Stimulated activated naive B cell treated with anti-CD40 and anti-IgM and Interleukin-4, amounts not matched to agents 10 μg/mL and 1 μg/mL and 100 μg/mL, for 72 hours (primary cell): ENCODE measurements at regions not wholly inside any gene's neighbourhood (a gene's known extent, or its start where the extent isn't known, plus 50 kb on each side); places are given as distances from the start of the nearest gene placed in this dataset.
"Not testable (repeated sequence)": the region's sequence is repeated elsewhere in the genome, so short reads cannot be mapped to it uniquely, and the experiment has no call there.

Source experiments
- ATAC-seq, 2 donors: fragments of 150-1000 bp; cut with Tn5 transposase; replicated peaks; 2 replicates each; pipeline ENCODE4 v1.10.0; 2021; ENCODE audit warnings: moderate library complexity in 1 of 2
- DNase-seq: peaks from one replicate; pipeline ENCODE4 v3.0.0; 2021
- H3K27ac Mint-ChIP-seq: one replicate; pipeline ENCODE4 v1.8.0; 2022; ENCODE audit warnings: mild to moderate bottlenecking, mixed read lengths
- H3K27me3 Mint-ChIP-seq, 2 donors: one replicate each; pipeline ENCODE4 v1.8.0; 2022; ENCODE audit warnings: mixed read lengths in 2 of 2
- H3K36me3 Mint-ChIP-seq, 2 donors: one replicate each; pipeline ENCODE4 v1.8.0; 2022; ENCODE audit warnings: mixed read lengths in 2 of 2, mild to moderate bottlenecking in 1 of 2
- H3K4me1 Mint-ChIP-seq, 2 donors: one replicate each; pipeline ENCODE4 v1.8.0; 2022; ENCODE audit warnings: mixed read lengths in 2 of 2, mild to moderate bottlenecking in 1 of 2
- H3K4me3 Mint-ChIP-seq, 2 donors: one replicate each; pipeline ENCODE4 v1.8.0; 2022; ENCODE audit warnings: mild to moderate bottlenecking in 2 of 2, mixed read lengths in 2 of 2, moderate library complexity in 1 of 2
- H3K9me3 Mint-ChIP-seq, 2 donors: one replicate each; pipeline ENCODE4 v1.8.0; 2022; ENCODE audit warnings: mixed read lengths in 2 of 2, mild to moderate bottlenecking in 1 of 2

DNA sequence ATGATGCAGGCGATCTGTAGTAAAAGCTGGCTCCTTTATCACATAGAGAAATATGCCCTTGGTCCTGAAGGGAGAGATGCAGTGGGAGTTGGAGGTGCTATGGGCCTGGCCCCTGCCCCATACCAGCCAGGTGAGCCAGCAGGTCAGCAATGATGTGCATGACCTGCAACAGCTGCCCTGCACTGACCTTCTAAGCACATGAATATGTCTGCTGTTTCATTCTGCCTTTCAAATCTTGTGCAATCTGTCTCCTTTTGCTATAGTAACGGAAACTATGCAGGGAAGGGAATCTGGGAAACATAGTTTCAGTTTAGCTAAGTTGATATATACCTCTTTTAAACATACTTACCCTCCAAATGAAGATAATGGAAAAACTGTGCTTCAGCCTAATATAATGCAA, 235.2 kb downstream of the TDRD15 start:
- ATAC-seq: no peak
- H3K4me1 Mint-ChIP-seq: no peaks in the 10 kb centered on the region

DNA sequence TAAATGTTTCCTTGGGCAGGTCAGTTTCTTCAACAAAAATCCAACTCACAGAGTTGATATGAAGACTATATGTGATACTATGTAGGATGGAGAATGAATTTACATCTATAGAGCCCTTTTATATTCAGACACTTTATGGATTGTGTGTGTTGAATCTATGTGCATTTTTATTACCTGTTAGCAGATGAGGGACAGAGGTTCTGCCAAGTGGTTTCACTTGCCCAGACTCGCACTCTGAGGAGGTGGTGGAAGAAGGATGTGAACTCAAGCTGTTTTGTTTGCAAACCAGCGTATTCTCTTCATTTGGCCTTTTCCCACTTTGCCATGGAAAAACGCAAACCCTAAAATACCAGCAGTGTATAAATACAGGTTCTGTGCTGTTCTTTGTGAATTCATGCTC, 237.6 kb downstream of the TDRD15 start:
- Mint-ChIP-seq H3K27ac (no peak overlapping the region), H3K4me1 (no peaks in the 10 kb centered on the region), H3K36me3 (no peaks in the 10 kb centered on the region), H3K9me3 (no peaks in the 10 kb centered on the region), H3K27me3 (no peaks in the 10 kb centered on the region), H3K4me3 (no peak overlapping the region)
- no peak for ATAC-seq
- no peak for DNase-seq

More for the DNA sequence above, 235.2 kb downstream of the TDRD15 start:
- peaks cover 0 to 2% of the 10 kb centered on the region in 2 donors for H3K9me3 Mint-ChIP-seq
- H3K27ac Mint-ChIP-seq: no peak overlapping the region
- no peaks in the 10 kb centered on the region for H3K36me3 Mint-ChIP-seq
- no peaks in the 10 kb centered on the region for H3K27me3 Mint-ChIP-seq
- no peak overlapping the region for H3K4me3 Mint-ChIP-seq
- DNase-seq: no peak

DNA sequence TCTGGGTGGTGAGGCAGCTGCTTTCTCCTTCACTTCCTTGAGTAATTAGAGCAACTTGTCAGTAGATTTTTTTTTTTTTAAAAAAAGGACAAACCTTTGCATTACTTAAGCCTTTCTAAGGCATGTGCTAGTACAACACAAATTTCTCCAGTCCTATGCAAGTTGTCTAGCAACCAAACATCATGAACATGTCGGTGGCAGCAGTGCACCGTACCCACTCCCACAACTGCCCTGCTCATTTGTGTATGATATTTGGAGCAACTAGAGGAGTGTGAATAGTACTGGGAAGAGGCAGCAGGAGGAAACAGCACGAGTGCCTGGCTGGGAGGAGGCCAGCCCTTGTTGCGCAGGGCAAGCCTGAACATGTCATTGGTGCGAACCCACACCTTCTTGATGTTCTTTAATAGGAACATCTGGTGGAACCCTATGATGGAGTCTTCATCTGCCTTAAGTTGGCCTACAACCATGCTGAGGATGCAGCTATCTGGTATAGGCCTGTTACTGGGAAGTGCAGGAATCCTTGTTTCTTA, 238.3 kb downstream of the TDRD15 start:
- Mint-ChIP-seq H3K27me3 (no peaks in the 10 kb centered on the region), H3K4me1 (no peaks in the 10 kb centered on the region), H3K9me3 (no peaks in the 10 kb centered on the region), H3K4me3 (no peak overlapping the region), H3K27ac (no peak overlapping the region), H3K36me3 (no peaks in the 10 kb centered on the region)
- ATAC-seq (no peak), DNase-seq (no peak)

DNA sequence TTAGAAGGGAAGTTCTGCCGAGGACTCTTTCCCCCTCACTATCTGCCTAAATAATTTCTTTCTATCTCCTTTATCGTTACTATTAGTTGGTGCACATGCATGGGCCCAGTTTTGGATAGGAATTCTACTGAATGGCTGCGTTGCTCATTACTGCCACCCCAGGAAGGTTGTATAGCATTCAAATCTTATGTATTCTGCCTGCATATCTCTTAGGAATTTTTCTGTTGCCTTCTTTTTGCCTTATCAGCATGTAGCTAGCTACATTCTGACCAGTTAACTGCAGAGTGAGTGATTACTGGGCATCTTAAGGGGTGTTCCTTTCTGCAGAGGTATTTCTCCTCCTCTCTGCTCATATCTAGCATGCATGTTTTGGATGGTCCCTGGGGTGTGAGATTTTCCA, 239.6 kb downstream of the TDRD15 start:
- no peaks in the 10 kb centered on the region for H3K27me3 Mint-ChIP-seq
- no peaks in the 10 kb centered on the region for H3K4me1 Mint-ChIP-seq
- ATAC-seq: no peak
- H3K9me3 Mint-ChIP-seq: no peaks in the 10 kb centered on the region
- H3K27ac Mint-ChIP-seq: no peak overlapping the region
- no peak overlapping the region for H3K4me3 Mint-ChIP-seq
- no peaks in the 10 kb centered on the region for H3K36me3 Mint-ChIP-seq
- DNase-seq: no peak

- peaks cover 0 to 7% of the 10 kb centered on the region in 2 donors for H3K27me3 Mint-ChIP-seq
- no peak for DNase-seq
Measured at GRCh38 chr2:21367421-21367820, 243.7 kb downstream of the TDRD15 start.

GRCh38 chr2:21369787-21370186, 246.0 kb downstream of the TDRD15 start:
- no peaks in the 10 kb centered on the region for H3K36me3 Mint-ChIP-seq

More at GRCh38 chr2:21367421-21367820, 243.7 kb downstream of the TDRD15 start:
- H3K4me1 Mint-ChIP-seq: no peaks in the 10 kb centered on the region
- H3K9me3 Mint-ChIP-seq: no peaks in the 10 kb centered on the region
- no peak overlapping the region for H3K27ac Mint-ChIP-seq
- H3K36me3 Mint-ChIP-seq: no peaks in the 10 kb centered on the region
- H3K4me3 Mint-ChIP-seq: no peak overlapping the region
- no peak for ATAC-seq

DNA sequence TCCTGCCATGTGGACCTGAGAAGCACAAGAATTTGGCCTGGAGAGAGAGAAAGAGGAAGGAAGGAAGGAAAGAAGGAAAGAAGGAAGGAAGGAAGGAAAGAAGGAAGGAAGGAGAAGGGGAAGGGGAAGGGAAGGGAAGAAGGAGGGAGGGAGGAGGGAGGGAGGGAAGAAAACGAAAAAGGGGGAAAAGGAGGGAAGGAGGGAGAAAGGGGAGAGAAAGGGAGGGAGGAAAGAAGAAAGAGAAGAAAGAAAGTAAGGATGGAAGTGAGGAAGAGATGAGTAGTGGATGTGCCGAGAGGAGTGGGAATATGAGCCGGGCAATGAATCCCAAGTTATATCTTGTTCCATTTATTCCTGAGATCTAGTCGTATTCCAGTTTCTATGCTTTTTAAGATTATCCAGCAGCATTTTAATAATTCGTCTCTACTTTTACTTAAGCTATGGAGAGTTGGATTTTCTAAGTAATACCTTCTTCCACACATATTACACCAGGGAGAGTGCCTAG, 247.8 kb downstream of the TDRD15 start:
- no peak for ATAC-seq
- no peaks in the 10 kb centered on the region for H3K36me3 Mint-ChIP-seq
- no peak for DNase-seq
- H3K4me1 Mint-ChIP-seq: no peaks in the 10 kb centered on the region
- no peak overlapping the region for H3K4me3 Mint-ChIP-seq
- peaks cover 0 to 1% of the 10 kb centered on the region in 2 donors for H3K9me3 Mint-ChIP-seq
- no peak overlapping the region for H3K27ac Mint-ChIP-seq
- peaks cover 0 to 7% of the 10 kb centered on the region in 2 donors for H3K27me3 Mint-ChIP-seq

More at GRCh38 chr2:21369787-21370186, 246.0 kb downstream of the TDRD15 start:
- Mint-ChIP-seq H3K4me1 (no peaks in the 10 kb centered on the region), H3K27me3 (peaks cover 0 to 7% of the 10 kb centered on the region in 2 donors), H3K9me3 (peaks cover 0 to 1% of the 10 kb centered on the region in 2 donors), H3K4me3 (no peak overlapping the region), H3K27ac (no peak overlapping the region)
- DNase-seq: no peak
- no peak for ATAC-seq

GRCh38 chr2:21372654-21373053, 248.9 kb downstream of the TDRD15 start:
- H3K27me3 Mint-ChIP-seq: peaks cover 0 to 7% of the 10 kb centered on the region in 2 donors
- H3K9me3 Mint-ChIP-seq: peaks cover 0 to 1% of the 10 kb centered on the region in 2 donors
- H3K4me1 Mint-ChIP-seq: no peaks in the 10 kb centered on the region
- DNase-seq: no peak
- H3K27ac Mint-ChIP-seq: no peak overlapping the region
- H3K36me3 Mint-ChIP-seq: no peaks in the 10 kb centered on the region
- no peak for ATAC-seq
- no peak overlapping the region for H3K4me3 Mint-ChIP-seq

GRCh38 chr2:21376864-21377263, 253.1 kb downstream of the TDRD15 start:
- Mint-ChIP-seq H3K27me3 (no peaks in the 10 kb centered on the region), H3K4me1 (no peaks in the 10 kb centered on the region), H3K9me3 (peaks cover 0 to 3% of the 10 kb centered on the region in 2 donors), H3K27ac (no peak overlapping the region), H3K36me3 (no peaks in the 10 kb centered on the region), H3K4me3 (no peak overlapping the region)
- DNase-seq (no peak), ATAC-seq (no peak)

GRCh38 chr2:21379140-21379539, 255.4 kb downstream of the TDRD15 start:
- ATAC-seq: no peak
- Mint-ChIP-seq H3K4me1 (no peaks in the 10 kb centered on the region), H3K4me3 (no peak overlapping the region), H3K36me3 (no peaks in the 10 kb centered on the region), H3K9me3 (peaks cover 0 to 2% of the 10 kb centered on the region in 2 donors), H3K27me3 (no peaks in the 10 kb centered on the region), H3K27ac (no peak overlapping the region)
- DNase-seq: no peak

- H3K9me3 Mint-ChIP-seq, ATAC-seq, DNase-seq, H3K27ac Mint-ChIP-seq, H3K4me3 Mint-ChIP-seq, H3K4me1 Mint-ChIP-seq, H3K36me3 Mint-ChIP-seq, H3K27me3 Mint-ChIP-seq: not testable (repeated sequence)
Measured at GRCh38 chr2:21379668-21380067, 255.9 kb downstream of the TDRD15 start.

- H3K4me1 Mint-ChIP-seq: no peaks in the 10 kb centered on the region
- no peak overlapping the region for H3K4me3 Mint-ChIP-seq
- no peak overlapping the region for H3K27ac Mint-ChIP-seq
- no peak for DNase-seq
- no peaks in the 10 kb centered on the region for H3K36me3 Mint-ChIP-seq
- H3K27me3 Mint-ChIP-seq: no peaks in the 10 kb centered on the region
- H3K9me3 Mint-ChIP-seq: peaks cover 0 to 2% of the 10 kb centered on the region in 2 donors
- ATAC-seq: no peak
Measured at GRCh38 chr2:21381421-21381820, 257.7 kb downstream of the TDRD15 start.

- Mint-ChIP-seq H3K27ac (no peak overlapping the region), H3K4me3 (no peak overlapping the region), H3K36me3 (no peaks in the 10 kb centered on the region), H3K9me3 (peaks cover 0 to 3% of the 10 kb centered on the region in 2 donors), H3K27me3 (no peaks in the 10 kb centered on the region), H3K4me1 (no peaks in the 10 kb centered on the region)
- ATAC-seq: no peak
- no peak for DNase-seq
Measured at GRCh38 chr2:21382701-21383520, 259.1 kb downstream of the TDRD15 start.

DNA sequence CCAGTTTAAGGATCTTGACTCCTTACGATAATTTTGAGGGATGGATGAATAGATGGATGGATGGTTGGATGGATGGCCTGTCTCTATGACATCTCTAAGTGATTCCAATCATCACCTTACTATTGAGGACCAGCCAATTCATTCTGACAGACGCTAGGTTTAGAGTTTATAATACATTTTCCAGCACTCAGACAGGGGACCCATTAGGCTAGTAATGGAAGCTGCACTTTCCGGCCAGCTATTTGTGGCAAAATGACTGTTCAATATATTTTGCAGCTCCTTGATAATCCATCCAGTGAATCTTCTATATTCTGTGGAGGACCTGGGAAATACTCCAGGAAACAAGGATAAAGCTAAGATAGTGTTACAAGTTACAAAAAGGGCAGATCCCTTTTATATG, 262.9 kb downstream of the TDRD15 start:
- no peak for DNase-seq
- peaks cover 0 to 3% of the 10 kb centered on the region in 2 donors for H3K9me3 Mint-ChIP-seq
- H3K36me3 Mint-ChIP-seq: no peaks in the 10 kb centered on the region
- H3K4me3 Mint-ChIP-seq: no peak overlapping the region
- H3K4me1 Mint-ChIP-seq: no peaks in the 10 kb centered on the region
- no peak overlapping the region for H3K27ac Mint-ChIP-seq
- ATAC-seq: no peak
- H3K27me3 Mint-ChIP-seq: peaks cover 0 to 7% of the 10 kb centered on the region in 2 donors

- H3K27ac Mint-ChIP-seq: no peak overlapping the region
- peaks cover 0 to 3% of the 10 kb centered on the region in 2 donors for H3K9me3 Mint-ChIP-seq
- no peaks in the 10 kb centered on the region for H3K36me3 Mint-ChIP-seq
- no peaks in the 10 kb centered on the region for H3K4me1 Mint-ChIP-seq
- no peak overlapping the region for H3K4me3 Mint-ChIP-seq
- DNase-seq (no peak), ATAC-seq (no peak)
- peaks cover 5 to 7% of the 10 kb centered on the region in 2 donors for H3K27me3 Mint-ChIP-seq
Measured at GRCh38 chr2:21392649-21393048, 268.9 kb downstream of the TDRD15 start.
